Activated T-helper 1 cell treated with anti-CD3 and anti-CD28 coated beads, Interleukin-12 subunit alpha, Interleukin-12 subunit beta, Interleukin-2, Interleukin-4 antibody, amounts not matched to agents 30 ng/mL and 10 ng/mL and 1 ng/mL, durations not matched to agents 14 hours and 24 hours and 36 hours (primary cell): ENCODE measurements at regions not wholly inside any gene's neighbourhood (a gene's known extent, or its start where the extent isn't known, plus 50 kb on each side); places are given as distances from the start of the nearest gene placed in this dataset.

Experiments used
- DNase-seq: peaks from one replicate; pipeline ENCODE4 v3.0.0; 2021; ENCODE audit warnings: low spot score
- H3K27ac Mint-ChIP-seq: one replicate; pipeline ENCODE4 v1.8.0; 2021; ENCODE audit warnings: mild to moderate bottlenecking, mixed read lengths
- H3K27me3 Mint-ChIP-seq: one replicate; pipeline ENCODE4 v1.8.0; 2022; ENCODE audit warnings: mild to moderate bottlenecking, moderate library complexity, mixed read lengths; ENCODE audit not compliant: insufficient read depth
- H3K36me3 Mint-ChIP-seq: one replicate; pipeline ENCODE4 v1.8.0; 2021; ENCODE audit warnings: low read depth, mixed read lengths
- H3K4me1 Mint-ChIP-seq: one replicate; pipeline ENCODE4 v1.8.0; 2021; ENCODE audit warnings: low read depth, mixed read lengths
- H3K4me3 Mint-ChIP-seq: one replicate; pipeline ENCODE4 v1.8.0; 2021; ENCODE audit warnings: mild to moderate bottlenecking, moderate library complexity, mixed read lengths
- H3K9me3 Mint-ChIP-seq: one replicate; pipeline ENCODE4 v1.8.0; 2021; ENCODE audit warnings: mixed read lengths
- intact Hi-C: fragments of 100-400 bp; cut with micrococcal nuclease; formaldehyde crosslinking; loops from one replicate; pipeline ENCODE4 v1.15.1; 2024

GRCh38 chr5:174414315-174414710 is 310.1 kb upstream of the MSX2 start:
- peaks cover 9% of the 10 kb centered on the region for H3K27me3 Mint-ChIP-seq

GRCh38 chr5:174418809-174419539 is 305.4 kb upstream of the MSX2 start:
- Mint-ChIP-seq H3K36me3 (no peaks in the 10 kb centered on the region), H3K4me1 (peaks cover 7% of the 10 kb centered on the region), H3K27me3 (peaks cover 9% of the 10 kb centered on the region), H3K9me3 (no peaks in the 10 kb centered on the region), H3K4me3 (no peak overlapping the region), H3K27ac (no peak overlapping the region)
- intact Hi-C loops = loop anchor here (1.0 to 2.0 kb wide), 2 partner anchors 374 to 518 kb away; no protein-coding TSS in a partner anchor
- no peak for DNase-seq

More at GRCh38 chr5:174414315-174414710, 310.1 kb upstream of the MSX2 start:
- Mint-ChIP-seq H3K4me3 (no peak overlapping the region), H3K4me1 (peaks cover 4% of the 10 kb centered on the region), H3K27ac (no peak overlapping the region), H3K9me3 (no peaks in the 10 kb centered on the region), H3K36me3 (no peaks in the 10 kb centered on the region)
- intact Hi-C loops = no loop called here
- DNase-seq = no peak

- no peak overlapping the region for H3K27ac Mint-ChIP-seq
- intact Hi-C loops = loop anchor here (1.0 to 2.0 kb wide), 2 partner anchors 374 to 517 kb away; no protein-coding TSS in a partner anchor
- peaks cover 7% of the 10 kb centered on the region for H3K4me1 Mint-ChIP-seq
- H3K9me3 Mint-ChIP-seq = no peaks in the 10 kb centered on the region
- DNase-seq = peak; percentile 58
- no peak overlapping the region for H3K4me3 Mint-ChIP-seq
- H3K36me3 Mint-ChIP-seq = no peaks in the 10 kb centered on the region
- peaks cover 9% of the 10 kb centered on the region for H3K27me3 Mint-ChIP-seq
Observed at GRCh38 chr5:174419540-174420132, 304.7 kb upstream of the MSX2 start.

GRCh38 chr5:174420651-174421407 is 303.6 kb upstream of the MSX2 start:
- intact Hi-C loops = no loop called here
- Mint-ChIP-seq H3K27me3 (peaks cover 9% of the 10 kb centered on the region), H3K4me3 (no peak overlapping the region), H3K36me3 (no peaks in the 10 kb centered on the region), H3K4me1 (peaks cover 7% of the 10 kb centered on the region), H3K27ac (no peak overlapping the region), H3K9me3 (no peaks in the 10 kb centered on the region)
- no peak for DNase-seq

DNA sequence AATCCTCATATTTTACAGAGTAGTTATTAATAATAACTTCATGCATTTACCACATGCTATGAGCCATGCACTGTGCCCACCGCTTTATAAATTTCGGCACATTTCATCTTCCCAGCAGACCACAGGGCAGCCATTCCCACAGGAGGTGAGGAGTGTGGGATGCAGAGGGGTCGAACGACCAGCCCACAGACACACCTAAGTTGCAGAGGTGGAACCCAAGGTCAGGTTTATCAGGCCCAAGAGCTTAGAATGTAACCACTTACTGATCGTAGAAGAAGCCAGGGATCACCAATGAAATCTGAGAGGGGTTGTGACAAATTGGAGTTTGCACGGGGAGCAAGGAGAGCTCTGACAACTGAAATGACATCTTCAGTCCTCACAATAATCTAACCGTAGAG is 303.0 kb upstream of the MSX2 start:
- H3K4me3 Mint-ChIP-seq = no peak overlapping the region

DNA sequence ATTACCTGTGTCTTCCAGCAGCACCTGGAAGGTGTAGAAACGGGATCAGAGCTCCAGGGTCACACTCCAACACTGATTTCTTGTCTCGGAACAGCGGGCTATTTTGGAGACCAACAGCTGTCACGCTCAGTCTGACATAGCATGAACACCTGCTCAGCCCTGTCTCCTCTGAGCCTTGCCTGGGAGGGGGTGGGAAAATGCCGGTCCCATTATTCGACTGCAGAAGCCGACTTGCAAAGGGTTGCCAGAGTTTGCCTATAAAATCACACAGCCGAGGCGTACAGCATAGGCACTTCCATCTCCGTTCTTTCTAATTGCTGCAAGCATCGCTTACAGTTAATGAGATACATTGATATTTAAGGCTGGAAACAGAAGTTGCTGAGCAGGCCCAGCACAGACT is 300.8 kb upstream of the MSX2 start:
- Mint-ChIP-seq H3K27me3 (peaks cover 4% of the 10 kb centered on the region), H3K9me3 (no peaks in the 10 kb centered on the region), H3K27ac (no peak overlapping the region), H3K4me3 (no peak overlapping the region), H3K36me3 (no peaks in the 10 kb centered on the region), H3K4me1 (peaks cover 7% of the 10 kb centered on the region)
- intact Hi-C loops = no loop called here
- DNase-seq = no peak

More for the DNA sequence above, 303.0 kb upstream of the MSX2 start:
- Mint-ChIP-seq H3K27me3 (peaks cover 9% of the 10 kb centered on the region), H3K36me3 (no peaks in the 10 kb centered on the region), H3K27ac (no peak overlapping the region), H3K9me3 (no peaks in the 10 kb centered on the region), H3K4me1 (peaks cover 7% of the 10 kb centered on the region)
- intact Hi-C loops = no loop called here
- no peak for DNase-seq

GRCh38 chr5:174424219-174425053 is 299.9 kb upstream of the MSX2 start:
- DNase-seq = no peak

GRCh38 chr5:174425271-174425963 is 299.0 kb upstream of the MSX2 start:
- no peaks in the 10 kb centered on the region for H3K27me3 Mint-ChIP-seq
- DNase-seq = no peak
- H3K4me3 Mint-ChIP-seq = no peak overlapping the region
- no peak overlapping the region for H3K27ac Mint-ChIP-seq
- H3K36me3 Mint-ChIP-seq = no peaks in the 10 kb centered on the region
- intact Hi-C loops = no loop called here
- no peaks in the 10 kb centered on the region for H3K9me3 Mint-ChIP-seq
- no peaks in the 10 kb centered on the region for H3K4me1 Mint-ChIP-seq

More at GRCh38 chr5:174424219-174425053, 299.9 kb upstream of the MSX2 start:
- Mint-ChIP-seq H3K4me1 (peaks cover 1% of the 10 kb centered on the region), H3K9me3 (no peaks in the 10 kb centered on the region), H3K4me3 (no peak overlapping the region), H3K27me3 (no peaks in the 10 kb centered on the region), H3K27ac (no peak overlapping the region), H3K36me3 (no peaks in the 10 kb centered on the region)
- intact Hi-C loops = no loop called here

- H3K27ac Mint-ChIP-seq = no peak overlapping the region
- no peak overlapping the region for H3K4me3 Mint-ChIP-seq
- intact Hi-C loops = no loop called here
- no peaks in the 10 kb centered on the region for H3K36me3 Mint-ChIP-seq
- DNase-seq = no peak
- no peaks in the 10 kb centered on the region for H3K27me3 Mint-ChIP-seq
- no peaks in the 10 kb centered on the region for H3K9me3 Mint-ChIP-seq
- H3K4me1 Mint-ChIP-seq = no peaks in the 10 kb centered on the region
Observed at GRCh38 chr5:174425964-174426290, 298.5 kb upstream of the MSX2 start.

GRCh38 chr5:174426388-174426787 is 298.0 kb upstream of the MSX2 start:
- no peaks in the 10 kb centered on the region for H3K4me1 Mint-ChIP-seq
- H3K9me3 Mint-ChIP-seq = no peaks in the 10 kb centered on the region
- H3K27me3 Mint-ChIP-seq = no peaks in the 10 kb centered on the region
- intact Hi-C loops = no loop called here
- DNase-seq = no peak
- no peaks in the 10 kb centered on the region for H3K36me3 Mint-ChIP-seq
- H3K4me3 Mint-ChIP-seq = no peak overlapping the region
- no peak overlapping the region for H3K27ac Mint-ChIP-seq

GRCh38 chr5:174426851-174427250 is 297.5 kb upstream of the MSX2 start:
- DNase-seq = no peak
- H3K36me3 Mint-ChIP-seq = no peaks in the 10 kb centered on the region
- intact Hi-C loops = no loop called here
- H3K4me3 Mint-ChIP-seq = no peak overlapping the region
- H3K4me1 Mint-ChIP-seq = no peaks in the 10 kb centered on the region
- no peaks in the 10 kb centered on the region for H3K27me3 Mint-ChIP-seq
- no peaks in the 10 kb centered on the region for H3K9me3 Mint-ChIP-seq
- no peak overlapping the region for H3K27ac Mint-ChIP-seq

- no peaks in the 10 kb centered on the region for H3K27me3 Mint-ChIP-seq
- no peak overlapping the region for H3K27ac Mint-ChIP-seq
- intact Hi-C loops = no loop called here
- H3K9me3 Mint-ChIP-seq = no peaks in the 10 kb centered on the region
- no peaks in the 10 kb centered on the region for H3K4me1 Mint-ChIP-seq
- H3K4me3 Mint-ChIP-seq = no peak overlapping the region
- DNase-seq = no peak
- no peaks in the 10 kb centered on the region for H3K36me3 Mint-ChIP-seq
Observed at GRCh38 chr5:174427304-174427703, 297.1 kb upstream of the MSX2 start.
